ENCODE measurements at regions not wholly inside any gene's neighbourhood (a gene's known extent, or its start where the extent isn't known, plus 50 kb on each side); places are given as distances from the start of the nearest gene placed in this dataset.
"Not testable (repeated sequence)": the region's sequence is repeated elsewhere in the genome, so short reads cannot be mapped to it uniquely, and the experiment has no call there.

- no peak for DNase-seq
These were observed 101.3 kb upstream of the LYPLAL1 start for GRCh38 chr1:219072329-219072728.

- DNase-seq = no peak
These were observed 99.5 kb upstream of the LYPLAL1 start for GRCh38 chr1:219074084-219074728.

GRCh38 chr1:219075121-219075879 lies 98.4 kb upstream of the LYPLAL1 start:
- no peak for DNase-seq

GRCh38 chr1:219076326-219076937 lies 97.2 kb upstream of the LYPLAL1 start:
- DNase-seq = no peak

GRCh38 chr1:219077767-219078166 lies 95.9 kb upstream of the LYPLAL1 start:
- DNase-seq = not testable (repeated sequence)

GRCh38 chr1:219081943-219082925 lies 91.4 kb upstream of the LYPLAL1 start:
- no peak for DNase-seq

GRCh38 chr1:219083631-219084030 lies 90.0 kb upstream of the LYPLAL1 start:
- DNase-seq = no peak

GRCh38 chr1:219085082-219085481 lies 88.6 kb upstream of the LYPLAL1 start:
- no peak for DNase-seq

- no peak for DNase-seq
These were observed 87.7 kb upstream of the LYPLAL1 start for GRCh38 chr1:219085988-219086387.

- DNase-seq = no peak
These were observed 86.7 kb upstream of the LYPLAL1 start for GRCh38 chr1:219086956-219087469.

- DNase-seq = peak in 1 of 2 experiments; percentile 16
These were observed 84.7 kb upstream of the LYPLAL1 start for GRCh38 chr1:219088778-219089557.

GRCh38 chr1:219090607-219091006 lies 83.1 kb upstream of the LYPLAL1 start:
- no peak for DNase-seq

- DNase-seq = no peak
These were observed 81.5 kb upstream of the LYPLAL1 start for GRCh38 chr1:219092206-219092605.

- no peak for DNase-seq
These were observed 74.4 kb upstream of the LYPLAL1 start for GRCh38 chr1:219099307-219099706.

GRCh38 chr1:219100059-219100458 lies 73.6 kb upstream of the LYPLAL1 start:
- DNase-seq = no peak

- DNase-seq = not testable (repeated sequence)
These were observed 71.2 kb upstream of the LYPLAL1 start for GRCh38 chr1:219102466-219102865.

- DNase-seq = no peak
These were observed 67.8 kb upstream of the LYPLAL1 start for GRCh38 chr1:219105893-219106292.

- DNase-seq = no peak
These were observed 64.2 kb upstream of the LYPLAL1 start for GRCh38 chr1:219109424-219110018.

- no peak for DNase-seq
These were observed 60.4 kb upstream of the LYPLAL1 start for GRCh38 chr1:219113261-219113660.

- no peak for DNase-seq
These were observed 59.7 kb upstream of the LYPLAL1 start for GRCh38 chr1:219114014-219114413.

GRCh38 chr1:219119839-219120238 lies 53.8 kb upstream of the LYPLAL1 start:
- DNase-seq = no peak

Measured in SW 1271 (cell line).